CD8-positive, alpha-beta memory T cell (primary cell): ENCODE measurements at regions not wholly inside any gene's neighbourhood (a gene's known extent, or its start where the extent isn't known, plus 50 kb on each side); places are given as distances from the start of the nearest gene placed in this dataset.

Experiments used
- CTCF ChIA-PET: fragments of 350-600 bp; sonication (Branson Sonifier 250); formaldehyde crosslinking; loops from one replicate; lab custom pipeline; 2021; ENCODE audit warnings: antibody characterized with exemption; lab: Charles Lee
- POLR2A ChIA-PET: fragments of 350-600 bp; sonication (Branson Sonifier 250); formaldehyde crosslinking; loops from one replicate; lab custom pipeline; 2021; ENCODE audit warnings: antibody characterized with exemption; lab: Charles Lee
- DNase-seq, 5 donors: peaks; one replicate each; pipeline versions ENCODE4 v3.0.0 to v3.0.0-alpha.2; 2020 to 2022; ENCODE audit warnings: mixed read lengths in 1 of 5
- H3K27ac ChIP-seq: one replicate; pipeline ENCODE4 v1.7.0; 2013; ENCODE audit warnings: low read depth, mild to moderate bottlenecking, low read length, moderate library complexity
- H3K27me3 ChIP-seq: 2 replicates; pipeline ENCODE4 v1.7.0; 2013; ENCODE audit warnings: low read length, mild to moderate bottlenecking; ENCODE audit not compliant: insufficient read depth, poor library complexity, severe bottlenecking
- H3K36me3 ChIP-seq: 2 replicates; pipeline ENCODE4 v1.7.0; 2013; ENCODE audit warnings: mild to moderate bottlenecking, low read length, moderate library complexity; ENCODE audit not compliant: insufficient read depth
- H3K4me1 ChIP-seq: 2 replicates; pipeline ENCODE4 v1.7.0; 2013; ENCODE audit warnings: mild to moderate bottlenecking, low read length, moderate library complexity; ENCODE audit not compliant: insufficient read depth
- H3K4me3 ChIP-seq: 2 replicates; pipeline ENCODE4 v1.7.0; 2013; ENCODE audit warnings: mild to moderate bottlenecking, low read length
- H3K9me3 ChIP-seq: 2 replicates; pipeline ENCODE4 v1.7.0; 2013; ENCODE audit warnings: mild to moderate bottlenecking, low read length
- H3K27ac Mint-ChIP-seq, 8 donors: one replicate each; pipeline ENCODE4 v1.8.0; 2020 to 2021; ENCODE audit warnings: mixed read lengths in 8 of 8, mild to moderate bottlenecking in 6 of 8, inconsistent platforms in 3 of 8, moderate library complexity in 3 of 8
- H3K27me3 Mint-ChIP-seq, 2 donors: one replicate each; pipeline ENCODE4 v1.8.0; 2020 to 2021; ENCODE audit warnings: mixed read lengths in 2 of 2, mild to moderate bottlenecking in 1 of 2, moderate library complexity in 1 of 2
- H3K36me3 Mint-ChIP-seq, 3 donors: one replicate each; pipeline ENCODE4 v1.8.0; 2020 to 2021; ENCODE audit warnings: mixed read lengths in 3 of 3, inconsistent platforms in 1 of 3, mild to moderate bottlenecking in 1 of 3
- H3K4me1 Mint-ChIP-seq, 3 donors: one replicate each; pipeline ENCODE4 v1.8.0; 2020 to 2021; ENCODE audit warnings: mixed read lengths in 3 of 3, inconsistent platforms in 1 of 3, mild to moderate bottlenecking in 1 of 3
- H3K4me3 Mint-ChIP-seq, 7 donors: one replicate each; pipeline ENCODE4 v1.8.0; 2020 to 2021; ENCODE audit warnings: mixed read lengths in 7 of 7, mild to moderate bottlenecking in 6 of 7, moderate library complexity in 4 of 7, inconsistent platforms in 2 of 7
- H3K9me3 Mint-ChIP-seq, 5 donors: one replicate each; pipeline ENCODE4 v1.8.0; 2020 to 2022; ENCODE audit warnings: mixed read lengths in 5 of 5, mild to moderate bottlenecking in 3 of 5, moderate library complexity in 2 of 5, inconsistent platforms in 1 of 5

GRCh38 chr16:73301984-73302383 lies 254.1 kb upstream of the ZFHX3 start:
- Histone ChIP-seq H3K27me3 (no peaks in the 10 kb centered on the region), H3K4me1 (no peaks in the 10 kb centered on the region), H3K36me3 (no peaks in the 10 kb centered on the region), H3K4me3 (no peak overlapping the region), H3K9me3 (no peaks in the 10 kb centered on the region), H3K27ac (no peak overlapping the region)
- Mint-ChIP-seq H3K9me3 (peaks cover 0 to 6% (median 2%) of the 10 kb centered on the region in 5 donors), H3K4me3 (no peak overlapping the region), H3K4me1 (no peaks in the 10 kb centered on the region), H3K36me3 (no peaks in the 10 kb centered on the region), H3K27me3 (peaks cover 0 to 3% of the 10 kb centered on the region in 2 donors), H3K27ac (no peak overlapping the region)
- POLR2A ChIA-PET, result no interaction called here
- CTCF ChIA-PET, result no interaction called here
- no peak for DNase-seq

GRCh38 chr16:73299346-73299745 lies 251.4 kb upstream of the ZFHX3 start:
- Histone ChIP-seq H3K27me3 (no peaks in the 10 kb centered on the region), H3K27ac (no peak overlapping the region), H3K36me3 (no peaks in the 10 kb centered on the region), H3K4me3 (no peak overlapping the region), H3K9me3 (no peaks in the 10 kb centered on the region), H3K4me1 (no peaks in the 10 kb centered on the region)
- H3K4me1 Mint-ChIP-seq, result no peaks in the 10 kb centered on the region
- no peaks in the 10 kb centered on the region for H3K36me3 Mint-ChIP-seq
- CTCF ChIA-PET, result no interaction called here
- POLR2A ChIA-PET, result no interaction called here
- H3K27ac Mint-ChIP-seq, result no peak overlapping the region
- DNase-seq, result no peak
- no peak overlapping the region for H3K4me3 Mint-ChIP-seq
- H3K27me3 Mint-ChIP-seq, result peaks cover 0 to 1% of the 10 kb centered on the region in 2 donors
- peaks cover 0 to 8% (median 4%) of the 10 kb centered on the region in 5 donors for H3K9me3 Mint-ChIP-seq

GRCh38 chr16:73298562-73298961 lies 250.6 kb upstream of the ZFHX3 start:
- no peaks in the 10 kb centered on the region for H3K27me3 ChIP-seq
- no peak overlapping the region for H3K27ac Mint-ChIP-seq
- no peaks in the 10 kb centered on the region for H3K4me1 ChIP-seq
- no peaks in the 10 kb centered on the region for H3K4me1 Mint-ChIP-seq
- H3K36me3 ChIP-seq, result no peaks in the 10 kb centered on the region
- no peaks in the 10 kb centered on the region for H3K9me3 ChIP-seq
- no peak overlapping the region for H3K4me3 ChIP-seq
- no peak for DNase-seq
- no peak overlapping the region for H3K4me3 Mint-ChIP-seq
- POLR2A ChIA-PET, result no interaction called here
- CTCF ChIA-PET, result no interaction called here
- H3K27me3 Mint-ChIP-seq, result no peaks in the 10 kb centered on the region
- H3K27ac ChIP-seq, result no peak overlapping the region
- H3K36me3 Mint-ChIP-seq, result no peaks in the 10 kb centered on the region
- H3K9me3 Mint-ChIP-seq, result peaks cover 0 to 5% (median 4%) of the 10 kb centered on the region in 5 donors

GRCh38 chr16:73290258-73290657 lies 242.3 kb upstream of the ZFHX3 start:
- Histone ChIP-seq H3K4me1 (no peaks in the 10 kb centered on the region), H3K27ac (no peak overlapping the region), H3K9me3 (no peaks in the 10 kb centered on the region), H3K36me3 (no peaks in the 10 kb centered on the region), H3K4me3 (no peak overlapping the region), H3K27me3 (no peaks in the 10 kb centered on the region)
- no peak overlapping the region for H3K4me3 Mint-ChIP-seq
- POLR2A ChIA-PET, result no interaction called here
- H3K4me1 Mint-ChIP-seq, result no peaks in the 10 kb centered on the region
- DNase-seq, result no peak
- peaks cover 2 to 15% (median 3%) of the 10 kb centered on the region in 5 donors for H3K9me3 Mint-ChIP-seq
- no peaks in the 10 kb centered on the region for H3K27me3 Mint-ChIP-seq
- no peaks in the 10 kb centered on the region for H3K36me3 Mint-ChIP-seq
- CTCF ChIA-PET, result no interaction called here
- H3K27ac Mint-ChIP-seq, result no peak overlapping the region

- no peak overlapping the region for H3K27ac ChIP-seq
- no peaks in the 10 kb centered on the region for H3K4me1 Mint-ChIP-seq
- no peak for DNase-seq
- H3K36me3 ChIP-seq, result no peaks in the 10 kb centered on the region
- H3K4me1 ChIP-seq, result no peaks in the 10 kb centered on the region
- no peaks in the 10 kb centered on the region for H3K27me3 Mint-ChIP-seq
- H3K27ac Mint-ChIP-seq, result no peak overlapping the region
- H3K36me3 Mint-ChIP-seq, result no peaks in the 10 kb centered on the region
- H3K27me3 ChIP-seq, result no peaks in the 10 kb centered on the region
- CTCF ChIA-PET, result no interaction called here
- peaks cover 2 to 15% (median 5%) of the 10 kb centered on the region in 5 donors for H3K9me3 Mint-ChIP-seq
- no peak overlapping the region for H3K4me3 ChIP-seq
- no peaks in the 10 kb centered on the region for H3K9me3 ChIP-seq
- POLR2A ChIA-PET, result no interaction called here
- H3K4me3 Mint-ChIP-seq, result no peak overlapping the region
Measured at GRCh38 chr16:73289232-73289631, 241.3 kb upstream of the ZFHX3 start.

- Mint-ChIP-seq H3K9me3 (peaks cover 2 to 15% (median 5%) of the 10 kb centered on the region in 5 donors), H3K36me3 (no peaks in the 10 kb centered on the region), H3K27me3 (no peaks in the 10 kb centered on the region), H3K4me1 (no peaks in the 10 kb centered on the region), H3K27ac (no peak overlapping the region), H3K4me3 (no peak overlapping the region)
- ChIA-PET CTCF (no interaction called here), POLR2A (no interaction called here)
- no peaks in the 10 kb centered on the region for H3K27me3 ChIP-seq
- H3K27ac ChIP-seq, result no peak overlapping the region
- no peak overlapping the region for H3K4me3 ChIP-seq
- H3K36me3 ChIP-seq, result no peaks in the 10 kb centered on the region
- no peaks in the 10 kb centered on the region for H3K4me1 ChIP-seq
- DNase-seq, result no peak
- no peaks in the 10 kb centered on the region for H3K9me3 ChIP-seq
Measured at GRCh38 chr16:73288520-73288919, 240.6 kb upstream of the ZFHX3 start.

GRCh38 chr16:73287859-73288405 lies 240.0 kb upstream of the ZFHX3 start:
- POLR2A ChIA-PET, result no interaction called here
- H3K4me3 ChIP-seq, result no peak overlapping the region
- H3K4me3 Mint-ChIP-seq, result no peak overlapping the region
- no peaks in the 10 kb centered on the region for H3K36me3 ChIP-seq
- H3K27ac Mint-ChIP-seq, result no peak overlapping the region
- no peaks in the 10 kb centered on the region for H3K4me1 Mint-ChIP-seq
- CTCF ChIA-PET, result no interaction called here
- H3K27me3 Mint-ChIP-seq, result no peaks in the 10 kb centered on the region
- no peaks in the 10 kb centered on the region for H3K9me3 ChIP-seq
- no peaks in the 10 kb centered on the region for H3K36me3 Mint-ChIP-seq
- no peak overlapping the region for H3K27ac ChIP-seq
- H3K4me1 ChIP-seq, result no peaks in the 10 kb centered on the region
- no peaks in the 10 kb centered on the region for H3K27me3 ChIP-seq
- H3K9me3 Mint-ChIP-seq, result peaks cover 0 to 13% (median 5%) of the 10 kb centered on the region in 5 donors
- no peak for DNase-seq

- Histone ChIP-seq H3K27ac (no peak overlapping the region), H3K36me3 (no peaks in the 10 kb centered on the region), H3K4me1 (no peaks in the 10 kb centered on the region), H3K27me3 (no peaks in the 10 kb centered on the region), H3K4me3 (no peak overlapping the region), H3K9me3 (no peaks in the 10 kb centered on the region)
- no peaks in the 10 kb centered on the region for H3K36me3 Mint-ChIP-seq
- DNase-seq, result no peak
- H3K27ac Mint-ChIP-seq, result no peak overlapping the region
- ChIA-PET CTCF (no interaction called here), POLR2A (no interaction called here)
- no peaks in the 10 kb centered on the region for H3K4me1 Mint-ChIP-seq
- H3K4me3 Mint-ChIP-seq, result no peak overlapping the region
- H3K27me3 Mint-ChIP-seq, result no peaks in the 10 kb centered on the region
- H3K9me3 Mint-ChIP-seq, result peaks cover 0 to 7% (median 2%) of the 10 kb centered on the region in 5 donors
Measured at GRCh38 chr16:73286346-73287267, 238.7 kb upstream of the ZFHX3 start.
